Right lung (tissue), 2 donors: ENCODE measurements at regions not wholly inside any gene's neighbourhood (a gene's known extent, or its start where the extent isn't known, plus 50 kb on each side); places are given as distances from the start of the nearest gene placed in this dataset.

Experiments used
- DNase-seq, 2 donors: peaks; one replicate each; pipeline ENCODE4 v3.0.0-alpha.2; 2013

DNA sequence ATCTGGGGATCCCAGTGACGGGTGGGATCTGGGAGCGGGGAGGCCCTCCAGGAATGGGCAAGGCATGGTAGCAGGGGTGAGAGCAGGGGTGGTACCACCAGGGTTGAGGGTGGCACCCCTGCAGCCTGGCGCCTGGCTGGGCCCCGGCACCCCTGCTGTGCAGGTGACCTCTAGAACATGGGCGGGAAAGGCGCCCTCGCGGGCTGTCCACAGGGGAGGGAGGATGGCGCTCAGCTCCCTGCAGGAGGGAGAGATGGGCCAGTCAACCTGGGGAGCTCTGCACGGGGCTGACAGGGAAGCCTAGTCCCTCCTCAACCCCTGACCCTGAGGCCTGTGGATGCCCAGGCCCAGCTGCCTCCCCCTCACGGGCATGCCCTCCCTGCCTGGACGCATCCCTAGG, 61.6 kb upstream of the SLCO4A1 start:
- DNase-seq = no peak

- no peak for DNase-seq
Observed at GRCh38 chr20:62581308-62581707, 61.0 kb upstream of the SLCO4A1 start.

DNA sequence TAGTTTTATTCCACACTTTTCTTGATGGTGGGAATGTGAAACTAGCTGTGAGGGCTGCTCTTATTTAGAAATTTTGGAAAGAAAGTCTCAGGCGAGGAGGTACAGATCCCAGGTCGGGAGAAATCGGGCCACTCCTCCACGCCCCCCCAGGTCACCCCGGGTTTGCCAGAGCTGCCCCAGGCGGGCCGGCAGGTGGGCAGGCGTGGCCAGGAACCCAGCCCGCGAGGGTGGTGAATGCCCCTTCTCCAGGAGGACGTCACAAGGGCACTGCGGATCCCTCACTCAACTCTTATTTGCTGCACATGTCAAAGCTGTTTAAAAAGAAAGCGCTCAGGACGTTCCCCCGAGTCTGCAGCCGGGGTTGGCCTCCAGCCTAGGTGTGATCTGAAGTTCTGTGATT, 60.5 kb upstream of the SLCO4A1 start:
- no peak for DNase-seq

GRCh38 chr20:62583424-62583920, 58.8 kb upstream of the SLCO4A1 start:
- no peak for DNase-seq

DNA sequence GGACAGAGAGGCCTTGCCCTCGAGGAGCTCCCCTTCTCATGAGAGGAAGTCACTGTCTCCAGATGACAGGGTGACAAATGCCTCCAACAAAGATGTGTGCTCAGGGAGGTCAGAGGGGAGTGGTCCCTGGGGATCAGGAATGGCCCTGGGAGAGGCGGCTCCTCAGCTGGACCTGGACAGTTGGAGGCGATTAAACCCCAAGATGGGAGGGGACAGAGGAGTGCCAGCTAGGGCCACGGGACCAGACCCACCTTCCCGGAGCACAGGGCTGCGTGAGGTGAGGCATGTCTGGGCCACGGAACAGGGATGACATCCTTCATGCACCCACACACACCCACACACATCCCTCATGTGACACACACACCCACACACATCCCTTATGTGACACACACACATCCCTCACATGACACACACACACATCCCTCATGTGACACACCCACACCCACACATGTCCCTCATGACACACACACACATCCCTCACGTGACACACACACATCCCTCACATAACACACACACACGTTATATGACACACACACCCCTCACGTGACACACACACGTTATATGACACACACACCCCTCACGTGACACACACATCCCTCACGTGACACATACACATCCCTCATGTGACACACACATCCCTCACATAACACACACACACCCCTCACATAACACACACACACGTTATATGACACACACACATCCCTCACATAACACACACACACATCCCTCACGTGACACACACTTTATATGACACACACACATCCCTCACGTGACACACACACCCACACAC, 57.4 kb upstream of the SLCO4A1 start:
- no peak for DNase-seq

DNA sequence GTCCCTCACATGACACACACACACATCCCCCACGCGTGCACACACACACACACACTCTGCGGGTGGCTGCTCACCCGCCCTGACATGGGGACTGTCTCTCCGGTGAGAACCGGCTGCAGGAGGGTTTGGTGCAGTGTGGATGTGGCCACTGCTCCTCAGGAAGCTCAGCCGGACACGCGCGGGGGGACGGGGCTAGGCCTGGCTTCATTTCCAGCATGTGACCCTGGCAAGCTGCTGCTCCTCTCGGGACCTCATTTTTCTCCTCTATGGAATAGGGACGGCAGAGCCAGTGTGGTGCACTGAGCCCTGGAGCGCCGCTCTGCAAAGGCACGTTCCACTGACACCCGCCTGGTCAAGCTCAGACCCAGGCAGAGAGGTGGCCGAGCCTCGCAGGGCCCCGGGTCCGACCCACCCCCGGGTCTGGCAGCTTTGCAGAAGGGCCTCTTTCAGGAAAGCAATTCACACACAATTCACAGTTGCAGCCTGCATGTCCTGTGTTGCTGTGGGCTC, 56.8 kb upstream of the SLCO4A1 start:
- DNase-seq = no peak

- no peak for DNase-seq
Observed at GRCh38 chr20:62586799-62587198, 55.5 kb upstream of the SLCO4A1 start.

GRCh38 chr20:62587757-62588402, 54.4 kb upstream of the SLCO4A1 start:
- DNase-seq = no peak

- DNase-seq = no peak
Observed at GRCh38 chr20:62588458-62589149, 53.7 kb upstream of the SLCO4A1 start.

- no peak for DNase-seq
Observed at GRCh38 chr20:62589150-62589498, 53.2 kb upstream of the SLCO4A1 start.

- no peak for DNase-seq
Observed at GRCh38 chr20:62589720-62590119, 52.6 kb upstream of the SLCO4A1 start.

GRCh38 chr20:62590309-62591121, 51.8 kb upstream of the SLCO4A1 start:
- DNase-seq = no peak

DNA sequence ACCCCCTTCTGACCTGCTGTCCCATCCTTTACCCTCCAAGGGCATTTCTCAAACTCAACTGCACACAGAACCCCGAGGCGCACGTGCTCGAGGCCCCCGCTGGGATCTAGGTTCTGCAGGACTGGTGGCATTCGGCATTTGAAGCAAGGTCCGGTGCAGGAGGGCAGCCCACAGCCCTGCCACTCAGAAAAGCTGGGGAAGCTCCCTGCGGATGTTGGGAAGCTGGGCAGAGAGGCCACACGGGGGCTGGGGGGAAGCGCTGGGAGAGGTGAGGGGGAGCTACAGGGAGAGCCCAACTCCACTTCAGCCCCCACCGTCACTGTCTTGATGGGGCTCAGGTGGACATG, 51.2 kb upstream of the SLCO4A1 start:
- DNase-seq = no peak

DNA sequence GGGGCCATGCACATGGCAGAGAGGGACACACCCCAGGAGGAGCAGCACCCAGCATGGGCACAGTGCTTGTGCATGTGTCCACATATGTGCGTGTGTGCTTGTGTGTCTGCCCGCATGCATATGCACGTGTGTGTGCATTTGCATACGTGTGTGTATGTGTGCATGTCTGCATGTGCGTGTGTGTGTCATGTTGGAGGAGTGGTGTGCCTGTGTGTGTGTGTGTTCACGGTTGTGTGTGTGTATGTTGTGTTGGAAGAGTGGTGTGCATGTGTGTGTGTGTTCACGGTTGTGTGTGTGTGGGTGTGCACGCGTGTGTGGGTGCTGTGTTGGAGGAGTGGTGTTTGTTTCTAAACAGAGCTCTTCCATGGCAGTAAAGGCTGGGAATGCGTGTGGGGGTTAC, 50.7 kb upstream of the SLCO4A1 start:
- no peak for DNase-seq
